ENCODE measurements at regions not wholly inside any gene's neighbourhood (a gene's known extent, or its start where the extent isn't known, plus 50 kb on each side); places are given as distances from the start of the nearest gene placed in this dataset.
"Not testable (repeated sequence)": the region's sequence is repeated elsewhere in the genome, so short reads cannot be mapped to it uniquely, and the experiment has no call there.

- DNase-seq (ENCODE audit: low spot score): no peak
Observed at GRCh38 chr2:16750175-16750924, 84.7 kb upstream of the CYRIA start.

GRCh38 chr2:16748511-16749266, 83.1 kb upstream of the CYRIA start:
- not testable (repeated sequence) for DNase-seq (ENCODE audit: low spot score)

- no peak for DNase-seq (ENCODE audit: low spot score)
Observed at GRCh38 chr2:16747689-16748088, 82.1 kb upstream of the CYRIA start.

- no peak for DNase-seq (ENCODE audit: low spot score)
Observed at GRCh38 chr2:16747257-16747656, 81.6 kb upstream of the CYRIA start.

- no peak for DNase-seq (ENCODE audit: low spot score)
Observed at GRCh38 chr2:16746833-16747232, 81.2 kb upstream of the CYRIA start.

GRCh38 chr2:16746329-16746728, 80.7 kb upstream of the CYRIA start:
- no peak for DNase-seq (ENCODE audit: low spot score)

GRCh38 chr2:16745466-16745865, 79.8 kb upstream of the CYRIA start:
- no peak for DNase-seq (ENCODE audit: low spot score)

GRCh38 chr2:16744521-16744920, 78.9 kb upstream of the CYRIA start:
- no peak for DNase-seq (ENCODE audit: low spot score)

- DNase-seq (ENCODE audit: low spot score): no peak
Observed at GRCh38 chr2:16742026-16742425, 76.4 kb upstream of the CYRIA start.

- DNase-seq (ENCODE audit: low spot score): no peak
Observed at GRCh38 chr2:16741498-16741897, 75.9 kb upstream of the CYRIA start.

GRCh38 chr2:16739778-16740581, 74.3 kb upstream of the CYRIA start:
- no peak for DNase-seq (ENCODE audit: low spot score)

- no peak for DNase-seq (ENCODE audit: low spot score)
Observed at GRCh38 chr2:16738361-16739225, 73.0 kb upstream of the CYRIA start.

- DNase-seq (ENCODE audit: low spot score): no peak
Observed at GRCh38 chr2:16737812-16738211, 72.2 kb upstream of the CYRIA start.

GRCh38 chr2:16736633-16737032, 71.0 kb upstream of the CYRIA start:
- DNase-seq (ENCODE audit: low spot score): no peak

- no peak for DNase-seq (ENCODE audit: low spot score)
Observed at GRCh38 chr2:16729335-16729734, 63.7 kb upstream of the CYRIA start.

GRCh38 chr2:16728351-16729136, 62.9 kb upstream of the CYRIA start:
- no peak for DNase-seq (ENCODE audit: low spot score)

- not testable (repeated sequence) for DNase-seq (ENCODE audit: low spot score)
Observed at GRCh38 chr2:16727849-16728248, 62.2 kb upstream of the CYRIA start.

- DNase-seq (ENCODE audit: low spot score): no peak
Observed at GRCh38 chr2:16727256-16727655, 61.6 kb upstream of the CYRIA start.

GRCh38 chr2:16726577-16726976, 60.9 kb upstream of the CYRIA start:
- no peak for DNase-seq (ENCODE audit: low spot score)

GRCh38 chr2:16726147-16726546, 60.5 kb upstream of the CYRIA start:
- DNase-seq (ENCODE audit: low spot score): no peak

- no peak for DNase-seq (ENCODE audit: low spot score)
Observed at GRCh38 chr2:16725549-16725948, 59.9 kb upstream of the CYRIA start.
